K562 (cell line): ENCODE measurements at regions not wholly inside any gene's neighbourhood (a gene's known extent, or its start where the extent isn't known, plus 50 kb on each side); places are given as distances from the start of the nearest gene placed in this dataset.

Source experiments
- ATAC-seq: fragments of 200-7000 bp; cut with Tn5 transposase; 3 replicates; pipeline ENCODE4 v1.9.1; 2020; ENCODE audit warnings: moderate library complexity
- BruUV-seq: library from RNA; stranded (reverse); fragments of 400-500 nt; replicated peaks from 2 replicates; lab custom pipeline; 2021; lab: Mats Ljungman, UMichigan
- CTCF ChIA-PET: fragments of 300-600 bp; formaldehyde crosslinking; extraction: SDS; loops from one replicate; lab custom pipeline; 2021; ENCODE audit warnings: low intra/inter-chr PET ratio; lab: Yijun Ruan, JAX
- POLR2A ChIA-PET: fragments of 300-600, 350-650 bp; sonication (Branson Sonifier 250); formaldehyde crosslinking; extraction: SDS; loops from one replicate; lab custom pipeline; 2021; ENCODE audit warnings: antibody characterized with exemption, inconsistent platforms; lab: Yijun Ruan, JAX
- DNase-seq, 4 experiments: peaks; one replicate each; pipeline versions ENCODE4 v3.0.0 to v3.0.0-alpha.2; 2011 to 2018; ENCODE audit warnings: low spot score in 3 of 4, mixed read lengths in 3 of 4; ENCODE audit errors: extremely low read depth in 1 of 4
- FAIRE-seq: peaks from 2 replicates; lab custom pipeline; 2011; peaks lifted over from hg19 to GRCh38; lab: Jason Lieb, UNC
- H2AFZ ChIP-seq: 2 replicates; pipeline ENCODE4 v1.6.0; 2011; ENCODE audit warnings: low read depth, low read length, control low read depth, inconsistent platforms
- H3K27ac ChIP-seq: fragments of 200-600 bp; 3 replicates; pipeline ENCODE4 v1.8.0; 2011; ENCODE audit warnings: low read depth, mild to moderate bottlenecking, control low read depth, inconsistent platforms, low read length, moderate library complexity, mixed read lengths; ENCODE audit errors: extremely low read depth
- H3K27me3 ChIP-seq, 2 experiments: fragments of 300-600 bp in 1 of 2; 2 replicates in 1 of 2; 3 replicates in 1 of 2; pipeline versions ENCODE4 v1.6.0 to v1.8.0; 2011; ENCODE audit warnings: inconsistent platforms in 2 of 2, low read length in 2 of 2, mild to moderate bottlenecking in 1 of 2, mixed read lengths in 1 of 2, moderate library complexity in 1 of 2; ENCODE audit not compliant: control insufficient read depth in 2 of 2, insufficient read depth in 2 of 2
- H3K36me3 ChIP-seq: fragments of 300-600 bp; 3 replicates; pipeline ENCODE4 v1.8.0; 2011; ENCODE audit warnings: mild to moderate bottlenecking, low read length, inconsistent platforms; ENCODE audit not compliant: control insufficient read depth, insufficient read depth
- H3K4me1 ChIP-seq, 2 experiments: fragments of 200-600 bp in 1 of 2; replicated peaks in 1 of 2; 2 replicates in 1 of 2; 3 replicates in 1 of 2; pipeline versions ENCODE4 v1.5.1 to v1.8.0; 2011; ENCODE audit warnings: inconsistent platforms in 2 of 2, low read length in 2 of 2, mild to moderate bottlenecking in 1 of 2, mixed read lengths in 1 of 2, moderate library complexity in 1 of 2; ENCODE audit not compliant: control insufficient read depth in 2 of 2, insufficient read depth in 2 of 2
- H3K4me2 ChIP-seq: 2 replicates; pipeline ENCODE4 v1.6.1; 2011; ENCODE audit warnings: low read length, control low read depth, inconsistent platforms, mixed read lengths; ENCODE audit not compliant: insufficient read depth
- H3K4me3 ChIP-seq: fragments of 200-600 bp; sonication (generic), shearing (Covaris generic); 2 replicates; pipeline ENCODE4 v1.5.1; 2016; ENCODE audit warnings: control low read depth, inconsistent platforms
- H3K79me2 ChIP-seq: fragments of 200-600 bp; 3 replicates; pipeline ENCODE4 v1.8.0; 2011; ENCODE audit warnings: low read length, inconsistent platforms; ENCODE audit not compliant: control insufficient read depth, insufficient read depth
- H3K9ac ChIP-seq, 2 experiments: 2 replicates each; pipeline versions ENCODE4 v1.6.0 to v1.6.1; 2011; ENCODE audit warnings: low read depth in 2 of 2, low read length in 2 of 2, control low read depth in 1 of 2, inconsistent platforms in 1 of 2, mild to moderate bottlenecking in 1 of 2, mixed read lengths in 1 of 2; ENCODE audit not compliant: insufficient read depth in 1 of 2
- H3K9me1 ChIP-seq: one replicate; pipeline ENCODE4 v1.6.0; 2011; ENCODE audit warnings: inconsistent platforms, mild to moderate bottlenecking, low read length, moderate library complexity; ENCODE audit not compliant: control insufficient read depth, insufficient read depth
- H3K9me3 ChIP-seq: replicated peaks from 2 replicates; pipeline ENCODE4 v1.5.1; 2011; ENCODE audit warnings: low read depth, low read length, inconsistent platforms; ENCODE audit not compliant: control insufficient read depth, insufficient read depth
- H4K20me1 ChIP-seq: replicated peaks from 2 replicates; pipeline ENCODE4 v1.6.1; 2011; ENCODE audit warnings: low read length, inconsistent platforms, mixed read lengths; ENCODE audit not compliant: control insufficient read depth, insufficient read depth
- GTF2A2 ChIP-seq: IDR thresholded peaks from 2 replicates; pipeline ENCODE4 v1.6.1; 2016; ENCODE audit warnings: mild to moderate bottlenecking, missing genetic modification characterization, missing compliant biosample characterization
- POLR3A ChIP-seq: IDR thresholded peaks from 2 replicates; pipeline ENCODE4 v1.6.1; 2011; ENCODE audit warnings: borderline replicate concordance, mild to moderate bottlenecking, moderate library complexity; ENCODE audit not compliant: insufficient read length, insufficient read depth; ENCODE audit errors: extremely low read depth
- SLC30A9 ChIP-seq: fragments of 250-450 bp; sonication (Bioruptor Pico); IDR thresholded peaks from 2 replicates; pipeline ENCODE4 v1.8.0; 2022; ENCODE audit warnings: mild to moderate bottlenecking, moderate library complexity
- SMAD3 ChIP-seq: fragments of 450-650 bp; formaldehyde crosslinking; conservative IDR thresholded peaks from 2 replicates; pipeline ENCODE4 v1.4.0; 2020; ENCODE audit warnings: mild to moderate bottlenecking
- WGBS: fragments of 100-300 bp; shearing (Covaris generic); methylation state at CpG from one replicate; pipeline ENCODE4 v1.1.6; 2016; ENCODE audit warnings: low coverage, mixed read lengths; ENCODE audit not compliant: insufficient coverage; ENCODE audit errors: missing lambda C conversion rate; 5-methylcytosine and 5-hydroxymethylcytosine counted together
- in situ Hi-C: fragments of 300-500 bp; cut with MboI; formaldehyde crosslinking; loops from 4 replicates; pipeline ENCODE4 v1.15.0; 2018; ENCODE audit warnings: inconsistent platforms, mixed read lengths
- intact Hi-C: fragments of 100-400 bp; cut with micrococcal nuclease; formaldehyde crosslinking; loops from 2 replicates; pipeline ENCODE4 v1.14.2; 2022
- TF ChIP-seq, protein P1 (sequence below), 2 experiments: fragments of 450-650 bp; formaldehyde crosslinking in 1 of 2; IDR thresholded peaks; 2 replicates each; pipeline versions ENCODE4 v1.4.0 to v1.6.1; 2014 to 2020; ENCODE audit warnings: mild to moderate bottlenecking in 2 of 2, borderline replicate concordance in 1 of 2, low read depth in 1 of 2
- TF ChIP-seq, protein P2 (sequence below): fragments of 450-650 bp; IDR thresholded peaks from 2 replicates; pipeline ENCODE4 v1.6.1; 2017; ENCODE audit warnings: antibody characterized with exemption, mild to moderate bottlenecking

GRCh38 chr4:109375778-109376414 is 57.7 kb upstream of the SEC24B start (continued):
- TF ChIP-seq, protein P1, sequence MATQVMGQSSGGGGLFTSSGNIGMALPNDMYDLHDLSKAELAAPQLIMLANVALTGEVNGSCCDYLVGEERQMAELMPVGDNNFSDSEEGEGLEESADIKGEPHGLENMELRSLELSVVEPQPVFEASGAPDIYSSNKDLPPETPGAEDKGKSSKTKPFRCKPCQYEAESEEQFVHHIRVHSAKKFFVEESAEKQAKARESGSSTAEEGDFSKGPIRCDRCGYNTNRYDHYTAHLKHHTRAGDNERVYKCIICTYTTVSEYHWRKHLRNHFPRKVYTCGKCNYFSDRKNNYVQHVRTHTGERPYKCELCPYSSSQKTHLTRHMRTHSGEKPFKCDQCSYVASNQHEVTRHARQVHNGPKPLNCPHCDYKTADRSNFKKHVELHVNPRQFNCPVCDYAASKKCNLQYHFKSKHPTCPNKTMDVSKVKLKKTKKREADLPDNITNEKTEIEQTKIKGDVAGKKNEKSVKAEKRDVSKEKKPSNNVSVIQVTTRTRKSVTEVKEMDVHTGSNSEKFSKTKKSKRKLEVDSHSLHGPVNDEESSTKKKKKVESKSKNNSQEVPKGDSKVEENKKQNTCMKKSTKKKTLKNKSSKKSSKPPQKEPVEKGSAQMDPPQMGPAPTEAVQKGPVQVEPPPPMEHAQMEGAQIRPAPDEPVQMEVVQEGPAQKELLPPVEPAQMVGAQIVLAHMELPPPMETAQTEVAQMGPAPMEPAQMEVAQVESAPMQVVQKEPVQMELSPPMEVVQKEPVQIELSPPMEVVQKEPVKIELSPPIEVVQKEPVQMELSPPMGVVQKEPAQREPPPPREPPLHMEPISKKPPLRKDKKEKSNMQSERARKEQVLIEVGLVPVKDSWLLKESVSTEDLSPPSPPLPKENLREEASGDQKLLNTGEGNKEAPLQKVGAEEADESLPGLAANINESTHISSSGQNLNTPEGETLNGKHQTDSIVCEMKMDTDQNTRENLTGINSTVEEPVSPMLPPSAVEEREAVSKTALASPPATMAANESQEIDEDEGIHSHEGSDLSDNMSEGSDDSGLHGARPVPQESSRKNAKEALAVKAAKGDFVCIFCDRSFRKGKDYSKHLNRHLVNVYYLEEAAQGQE (IDR thresholded peaks at IDR 0.05; ENCODE audit: borderline replicate concordance): no peak
- TF ChIP-seq, protein P1 (CRISPR knock-in tag; IDR thresholded peaks at IDR 0.05; ENCODE audit: low read depth): no peak
- TF ChIP-seq, all 486 proteins: peak for 0

DNA sequence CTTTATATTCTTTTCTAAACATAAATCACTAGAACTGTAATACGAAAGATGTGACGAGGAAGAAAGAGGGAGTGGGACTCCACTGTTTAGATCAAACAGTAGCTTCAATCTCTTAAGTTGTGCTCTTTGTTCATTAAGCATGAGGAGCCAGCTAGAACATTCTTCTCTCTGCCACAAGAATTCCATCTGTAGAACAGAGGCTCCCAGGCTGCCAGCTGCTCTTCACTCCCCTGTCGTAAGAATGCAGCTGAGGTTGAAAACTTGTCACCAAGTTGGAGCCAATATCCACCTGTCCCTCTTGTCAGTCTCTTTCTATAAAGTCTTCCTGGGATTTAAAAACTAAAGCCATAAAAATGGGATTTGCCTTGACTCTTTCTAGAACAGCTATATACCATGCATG is 65.0 kb upstream of the SEC24B start:
- Histone ChIP-seq H3K27ac (no peak overlapping the region), H3K4me3 (no peak overlapping the region), H2AFZ (no peak overlapping the region), H4K20me1 (no peaks in the 10 kb centered on the region), H3K36me3 (no peaks in the 10 kb centered on the region), H3K9ac (no peak overlapping the region), H3K27me3 (peaks cover 5 to 10% of the 10 kb centered on the region in 2 experiments; a peak in 4 of 5 replicates), H3K9me1 (no peaks in the 10 kb centered on the region), H3K4me2 (no peak overlapping the region), H3K9me3 (no peaks in the 10 kb centered on the region), H3K79me2 (no peaks in the 10 kb centered on the region), H3K4me1 (no peaks in the 10 kb centered on the region)
- 0% methylated on average over 3 of the region's 3 CpGs for WGBS
- no peak for FAIRE-seq
- ChIA-PET CTCF (no interaction called here), POLR2A (no interaction called here)
- no TSS peak for BruUV-seq
- no peak for DNase-seq
- no peak for ATAC-seq
- in situ Hi-C loops: no loop called here
- intact Hi-C loops: no loop called here
- no peak for TF ChIP-seq SMAD3 (CRISPR knock-in tag)
- TF ChIP-seq POLR3A: no peak
- TF ChIP-seq, protein P2, sequence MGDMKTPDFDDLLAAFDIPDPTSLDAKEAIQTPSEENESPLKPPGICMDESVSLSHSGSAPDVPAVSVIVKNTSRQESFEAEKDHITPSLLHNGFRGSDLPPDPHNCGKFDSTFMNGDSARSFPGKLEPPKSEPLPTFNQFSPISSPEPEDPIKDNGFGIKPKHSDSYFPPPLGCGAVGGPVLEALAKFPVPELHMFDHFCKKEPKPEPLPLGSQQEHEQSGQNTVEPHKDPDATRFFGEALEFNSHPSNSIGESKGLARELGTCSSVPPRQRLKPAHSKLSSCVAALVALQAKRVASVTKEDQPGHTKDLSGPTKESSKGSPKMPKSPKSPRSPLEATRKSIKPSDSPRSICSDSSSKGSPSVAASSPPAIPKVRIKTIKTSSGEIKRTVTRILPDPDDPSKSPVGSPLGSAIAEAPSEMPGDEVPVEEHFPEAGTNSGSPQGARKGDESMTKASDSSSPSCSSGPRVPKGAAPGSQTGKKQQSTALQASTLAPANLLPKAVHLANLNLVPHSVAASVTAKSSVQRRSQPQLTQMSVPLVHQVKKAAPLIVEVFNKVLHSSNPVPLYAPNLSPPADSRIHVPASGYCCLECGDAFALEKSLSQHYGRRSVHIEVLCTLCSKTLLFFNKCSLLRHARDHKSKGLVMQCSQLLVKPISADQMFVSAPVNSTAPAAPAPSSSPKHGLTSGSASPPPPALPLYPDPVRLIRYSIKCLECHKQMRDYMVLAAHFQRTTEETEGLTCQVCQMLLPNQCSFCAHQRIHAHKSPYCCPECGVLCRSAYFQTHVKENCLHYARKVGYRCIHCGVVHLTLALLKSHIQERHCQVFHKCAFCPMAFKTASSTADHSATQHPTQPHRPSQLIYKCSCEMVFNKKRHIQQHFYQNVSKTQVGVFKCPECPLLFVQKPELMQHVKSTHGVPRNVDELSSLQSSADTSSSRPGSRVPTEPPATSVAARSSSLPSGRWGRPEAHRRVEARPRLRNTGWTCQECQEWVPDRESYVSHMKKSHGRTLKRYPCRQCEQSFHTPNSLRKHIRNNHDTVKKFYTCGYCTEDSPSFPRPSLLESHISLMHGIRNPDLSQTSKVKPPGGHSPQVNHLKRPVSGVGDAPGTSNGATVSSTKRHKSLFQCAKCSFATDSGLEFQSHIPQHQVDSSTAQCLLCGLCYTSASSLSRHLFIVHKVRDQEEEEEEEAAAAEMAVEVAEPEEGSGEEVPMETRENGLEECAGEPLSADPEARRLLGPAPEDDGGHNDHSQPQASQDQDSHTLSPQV: no peak
- no peak for TF ChIP-seq SLC30A9 (CRISPR knock-in tag)
- no peak for TF ChIP-seq GTF2A2 (tag)
